Neural cell (in vitro differentiated cells): ENCODE measurements at regions not wholly inside any gene's neighbourhood (a gene's known extent, or its start where the extent isn't known, plus 50 kb on each side); places are given as distances from the start of the nearest gene placed in this dataset.
"Not testable (repeated sequence)": the region's sequence is repeated elsewhere in the genome, so short reads cannot be mapped to it uniquely, and the experiment has no call there.

Source experiments
- H2AFZ ChIP-seq: fragments of 200-600, 300-800 bp; sonication (generic), shearing (Covaris generic); 2 replicates; pipeline ENCODE4 v1.6.0; 2014; ENCODE audit warnings: low read depth, mild to moderate bottlenecking, antibody characterized with exemption, low read length, moderate library complexity
- H3F3A ChIP-seq: fragments of 200-600 bp; shearing (Covaris generic); 2 replicates; pipeline ENCODE4 v1.6.1; 2016; ENCODE audit warnings: mild to moderate bottlenecking, moderate library complexity, mixed read lengths, antibody characterized with exemption, low read length; ENCODE audit not compliant: insufficient read depth, poor library complexity, severe bottlenecking
- H3K27ac ChIP-seq: fragments of 200-600, 300-800 bp; sonication (generic), shearing (Covaris generic); 2 replicates; pipeline ENCODE4 v1.5.1; 2014; ENCODE audit warnings: mild to moderate bottlenecking, low read length, moderate library complexity
- H3K27me3 ChIP-seq: fragments of 300-800, 200-600 bp; sonication (generic), shearing (Covaris generic); 2 replicates; pipeline ENCODE4 v1.6.0; 2014; ENCODE audit warnings: mild to moderate bottlenecking, low read depth, low read length, moderate library complexity; ENCODE audit not compliant: insufficient read depth
- H3K36me3 ChIP-seq: fragments of 300-800, 200-600 bp; sonication (generic), shearing (Covaris generic); 2 replicates; pipeline ENCODE4 v1.5.1; 2014; ENCODE audit warnings: mild to moderate bottlenecking, antibody characterized with exemption, low read length, moderate library complexity; ENCODE audit not compliant: insufficient read depth
- H3K4me2 ChIP-seq: fragments of 300-800, 200-600 bp; sonication (generic), shearing (Covaris generic); 2 replicates; pipeline ENCODE4 v1.6.0; 2014; ENCODE audit warnings: mild to moderate bottlenecking, low read length
- H3K4me3 ChIP-seq: fragments of 300-800, 200-600 bp; sonication (generic), shearing (Covaris generic); 2 replicates; pipeline ENCODE4 v1.5.1; 2014; ENCODE audit warnings: mild to moderate bottlenecking, low read length, moderate library complexity
- H3K79me2 ChIP-seq: fragments of 200-600 bp; shearing (Covaris generic); replicated peaks from 2 replicates; pipeline ENCODE4 v1.6.0; 2014; ENCODE audit warnings: mild to moderate bottlenecking, low read length, moderate library complexity; ENCODE audit not compliant: insufficient read depth
- H3K9ac ChIP-seq: fragments of 300-800, 200-600 bp; sonication (generic), shearing (Covaris generic); 2 replicates; pipeline ENCODE4 v1.6.1; 2016; ENCODE audit warnings: mild to moderate bottlenecking, low read length, mixed read lengths
- H3K9me2 ChIP-seq: fragments of 200-600 bp; shearing (Covaris generic); 2 replicates; pipeline ENCODE4 v1.6.1; 2016; ENCODE audit warnings: mild to moderate bottlenecking, low read length, mixed read lengths; ENCODE audit not compliant: insufficient read depth
- H3K9me3 ChIP-seq: fragments of 200-600, 300-800 bp; sonication (generic), shearing (Covaris generic); 2 replicates; pipeline ENCODE4 v1.6.1; 2016; ENCODE audit warnings: mild to moderate bottlenecking, mixed run types, low read length, moderate library complexity, mixed read lengths
- H4K20me1 ChIP-seq: fragments of 200-600 bp; shearing (Covaris generic); 2 replicates; pipeline ENCODE4 v1.6.1; 2016; ENCODE audit warnings: mild to moderate bottlenecking, mixed run types; ENCODE audit not compliant: insufficient read depth
- CTCF ChIP-seq: fragments of 450-650 bp; IDR thresholded peaks from 2 replicates; pipeline ENCODE4 v1.5.1; 2014; ENCODE audit warnings: antibody characterized with exemption, mild to moderate bottlenecking, moderate library complexity; ENCODE audit not compliant: poor library complexity, severe bottlenecking
- EP300 ChIP-seq: fragments of 450-650 bp; conservative IDR thresholded peaks from 2 replicates; pipeline ENCODE4 v1.6.1; 2014; ENCODE audit warnings: antibody characterized with exemption, mild to moderate bottlenecking, moderate library complexity; ENCODE audit not compliant: poor library complexity, severe bottlenecking
- EZH2 ChIP-seq: fragments of 200-600, 300-800 bp; shearing (Covaris generic), sonication (generic); IDR thresholded peaks from 2 replicates; pipeline ENCODE4 v1.6.1; 2014; ENCODE audit warnings: antibody characterized with exemption, low read length, borderline replicate concordance, mild to moderate bottlenecking; ENCODE audit not compliant: insufficient read depth, poor library complexity, severe bottlenecking
- MXI1 ChIP-seq: fragments of 450-650 bp; conservative IDR thresholded peaks from 2 replicates; pipeline ENCODE4 v1.6.1; 2014; ENCODE audit warnings: antibody characterized with exemption, mild to moderate bottlenecking; ENCODE audit not compliant: poor library complexity, severe bottlenecking
- POLR2AphosphoS5 ChIP-seq: IDR thresholded peaks from 2 replicates; pipeline ENCODE4 v1.6.1; 2012
- RAD21 ChIP-seq: fragments of 450-650 bp; conservative IDR thresholded peaks from 2 replicates; pipeline ENCODE4 v1.6.1; 2014; ENCODE audit warnings: antibody characterized with exemption, mild to moderate bottlenecking, moderate library complexity
- REST ChIP-seq: IDR thresholded peaks from 2 replicates; pipeline ENCODE4 v1.6.1; 2012; ENCODE audit warnings: borderline replicate concordance
- SMC3 ChIP-seq: fragments of 450-650 bp; conservative IDR thresholded peaks from 2 replicates; pipeline ENCODE4 v1.6.1; 2014; ENCODE audit warnings: antibody characterized with exemption, mild to moderate bottlenecking, moderate library complexity; ENCODE audit not compliant: poor library complexity
- TAF1 ChIP-seq: IDR thresholded peaks from 2 replicates; pipeline ENCODE4 v1.6.1; 2012; ENCODE audit warnings: low read depth

GRCh38 chr12:13905794-13906193 lies 75.6 kb downstream of the GRIN2B start:
- no peaks in the 10 kb centered on the region for H3K27me3 ChIP-seq
- no peak overlapping the region for H3K9ac ChIP-seq
- no peak overlapping the region for H3K27ac ChIP-seq
- no peaks in the 10 kb centered on the region for H3K9me2 ChIP-seq
- H3K36me3 ChIP-seq: no peaks in the 10 kb centered on the region
- no peaks in the 10 kb centered on the region for H4K20me1 ChIP-seq
- no peak overlapping the region for H3K4me3 ChIP-seq
- H2AFZ ChIP-seq: no peak overlapping the region
- no peak overlapping the region for H3K4me2 ChIP-seq
- H3F3A ChIP-seq: no peaks in the 10 kb centered on the region
- TF ChIP-seq MXI1 (no peak), CTCF (no peak), EZH2 (no peak), POLR2AphosphoS5 (no peak), RAD21 (no peak), REST (no peak), EP300 (no peak), TAF1 (no peak), SMC3 (no peak)
- no peaks in the 10 kb centered on the region for H3K9me3 ChIP-seq
- H3K79me2 ChIP-seq: no peaks in the 10 kb centered on the region

- no peaks in the 10 kb centered on the region for H3K9me3 ChIP-seq
- H3K4me3 ChIP-seq: no peak overlapping the region
- H3F3A ChIP-seq: no peaks in the 10 kb centered on the region
- no peaks in the 10 kb centered on the region for H3K9me2 ChIP-seq
- H3K4me2 ChIP-seq: no peak overlapping the region
- no peaks in the 10 kb centered on the region for H4K20me1 ChIP-seq
- no peak for TF ChIP-seq RAD21
- TF ChIP-seq TAF1: no peak
- no peak for TF ChIP-seq POLR2AphosphoS5
- no peaks in the 10 kb centered on the region for H3K27me3 ChIP-seq
- no peak overlapping the region for H2AFZ ChIP-seq
- no peaks in the 10 kb centered on the region for H3K79me2 ChIP-seq
- H3K36me3 ChIP-seq: no peaks in the 10 kb centered on the region
- no peak overlapping the region for H3K27ac ChIP-seq
- H3K9ac ChIP-seq: no peak overlapping the region
Measured at GRCh38 chr12:13900718-13901117, 80.7 kb downstream of the GRIN2B start.

- H3K27ac ChIP-seq, H3K9me3 ChIP-seq, H3K9ac ChIP-seq, H2AFZ ChIP-seq, H3K4me3 ChIP-seq, H3K79me2 ChIP-seq, H3K36me3 ChIP-seq, H3F3A ChIP-seq, H3K9me2 ChIP-seq, H4K20me1 ChIP-seq, H3K4me2 ChIP-seq, H3K27me3 ChIP-seq: not testable (repeated sequence)
Measured at GRCh38 chr12:13898387-13898786, 83.0 kb downstream of the GRIN2B start.
